ENCODE measurements at regions not wholly inside any gene's neighbourhood (a gene's known extent, or its start where the extent isn't known, plus 50 kb on each side); places are given as distances from the start of the nearest gene placed in this dataset.

DNA sequence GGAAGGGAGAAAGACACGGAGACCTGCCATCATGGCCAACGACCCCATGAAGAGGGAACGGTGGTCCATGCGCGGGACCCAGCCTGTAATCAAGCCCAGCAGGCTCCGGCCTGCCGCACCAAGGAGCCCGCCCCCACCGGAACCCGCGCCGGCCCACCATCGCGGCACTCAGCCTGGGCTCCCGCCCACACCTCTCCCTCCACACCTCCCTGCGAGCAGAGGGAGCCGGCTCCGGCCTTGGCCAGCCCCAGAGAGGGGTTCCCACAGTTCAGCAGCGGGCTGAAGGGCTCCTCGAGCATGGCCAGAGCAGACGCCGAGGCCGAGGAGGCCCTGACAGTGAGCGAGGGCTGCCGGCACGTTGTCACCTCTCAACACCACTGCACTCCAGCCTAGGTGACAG is 1302.8 kb upstream of the CNTN5 start:
- ChIA-PET POLR2A (no interaction called here), CTCF (no interaction called here)
- no peak overlapping the region for H3K27ac Mint-ChIP-seq (ENCODE audit: unreplicated experiment)
- H3K36me3 Mint-ChIP-seq (ENCODE audit: insufficient read depth, unreplicated experiment): no peaks in the 10 kb centered on the region
- Histone ChIP-seq H3K4me1 (peaks cover 15% of the 10 kb centered on the region), H3K36me3 (ENCODE audit: control insufficient read depth, insufficient read depth, low read length) (no peaks in the 10 kb centered on the region), H3K27me3 (replicated peaks; ENCODE audit: control insufficient read depth, insufficient read depth, low read length) (no peaks in the 10 kb centered on the region), H3K9me3 (no peaks in the 10 kb centered on the region), H3K4me3 (ENCODE audit: low read depth, low read length) (no peak overlapping the region)
- H3K9me3 Mint-ChIP-seq (ENCODE audit: unreplicated experiment): no peaks in the 10 kb centered on the region
- TF ChIP-seq CTCF (IDR thresholded peaks at IDR 0.05; ENCODE audit: insufficient read depth in 1 of 2, low read depth in 1 of 2, low read length in 1 of 2, severe bottlenecking in 1 of 2, unreplicated experiment in 1 of 2): no peak
- no peaks in the 10 kb centered on the region for H3K27me3 Mint-ChIP-seq (ENCODE audit: insufficient read depth, unreplicated experiment)
- intact Hi-C loops (cut with micrococcal nuclease; ENCODE audit: unreplicated experiment): no loop called here
- no peak for DNase-seq
- H3K4me3 Mint-ChIP-seq (ENCODE audit: unreplicated experiment): no peak overlapping the region
- peaks cover 19% of the 10 kb centered on the region for H3K4me1 Mint-ChIP-seq (ENCODE audit: low read depth, unreplicated experiment)
- no TSS peak for BruUV-seq (replicated peaks)

- intact Hi-C loops (cut with micrococcal nuclease; ENCODE audit: unreplicated experiment): no loop called here
- Histone ChIP-seq H3K9me3 (0 out of 2 replicates have a peak, but pooled peaks cover 3% of the 10 kb centered on the region), H3K4me1 (peaks cover 15% of the 10 kb centered on the region), H3K4me3 (ENCODE audit: low read depth, low read length) (no peak overlapping the region), H3K27me3 (replicated peaks; ENCODE audit: control insufficient read depth, insufficient read depth, low read length) (no peaks in the 10 kb centered on the region), H3K36me3 (ENCODE audit: control insufficient read depth, insufficient read depth, low read length) (no peaks in the 10 kb centered on the region)
- POLR2A ChIA-PET: no interaction called here
- CTCF ChIA-PET: no interaction called here
- no TSS peak for BruUV-seq (replicated peaks)
- H3K27ac Mint-ChIP-seq (ENCODE audit: unreplicated experiment): peak overlapping the region; percentile 56
- no peaks in the 10 kb centered on the region for H3K36me3 Mint-ChIP-seq (ENCODE audit: insufficient read depth, unreplicated experiment)
- no peak for DNase-seq
- no peak overlapping the region for H3K4me3 Mint-ChIP-seq (ENCODE audit: unreplicated experiment)
- no peaks in the 10 kb centered on the region for H3K27me3 Mint-ChIP-seq (ENCODE audit: insufficient read depth, unreplicated experiment)
- H3K9me3 Mint-ChIP-seq (ENCODE audit: unreplicated experiment): peaks cover 10% of the 10 kb centered on the region
- TF ChIP-seq CTCF (IDR thresholded peaks at IDR 0.05; ENCODE audit: insufficient read depth in 1 of 2, low read depth in 1 of 2, low read length in 1 of 2, severe bottlenecking in 1 of 2, unreplicated experiment in 1 of 2): no peak
- peaks cover 19% of the 10 kb centered on the region for H3K4me1 Mint-ChIP-seq (ENCODE audit: low read depth, unreplicated experiment)
Observed at GRCh38 chr11:97722065-97722464, 1298.7 kb upstream of the CNTN5 start.

DNA sequence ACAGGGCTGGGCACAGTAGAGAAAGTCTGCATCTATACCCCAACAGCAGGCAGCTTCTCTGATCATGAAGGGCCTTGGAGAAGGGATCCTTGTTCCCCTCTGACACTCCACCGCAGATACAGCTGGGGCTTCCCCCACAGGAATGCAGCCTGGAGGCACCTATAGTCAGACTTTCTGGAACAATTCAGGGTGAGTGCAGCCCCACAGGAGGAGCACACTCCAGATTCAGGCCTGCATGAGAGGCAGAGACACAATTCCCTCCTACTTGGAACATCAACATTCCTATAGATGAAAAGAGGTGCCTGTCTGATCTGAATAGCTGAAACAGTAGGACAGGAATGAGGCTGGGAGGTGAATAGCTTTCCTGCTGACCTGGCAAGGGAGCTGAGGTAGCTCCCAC is 1298.0 kb upstream of the CNTN5 start:
- Mint-ChIP-seq H3K4me1 (ENCODE audit: low read depth, unreplicated experiment) (peaks cover 19% of the 10 kb centered on the region), H3K4me3 (ENCODE audit: unreplicated experiment) (no peak overlapping the region), H3K27ac (ENCODE audit: unreplicated experiment) (no peak overlapping the region), H3K27me3 (ENCODE audit: insufficient read depth, unreplicated experiment) (no peaks in the 10 kb centered on the region), H3K9me3 (ENCODE audit: unreplicated experiment) (peaks cover 10% of the 10 kb centered on the region), H3K36me3 (ENCODE audit: insufficient read depth, unreplicated experiment) (no peaks in the 10 kb centered on the region)
- ChIA-PET CTCF (no interaction called here), POLR2A (no interaction called here)
- BruUV-seq (replicated peaks): no TSS peak
- DNase-seq: no peak
- 0 out of 2 replicates have a peak, but pooled peaks cover 3% of the 10 kb centered on the region for H3K9me3 ChIP-seq
- no peak for TF ChIP-seq CTCF (IDR thresholded peaks at IDR 0.05; ENCODE audit: insufficient read depth in 1 of 2, low read depth in 1 of 2, low read length in 1 of 2, severe bottlenecking in 1 of 2, unreplicated experiment in 1 of 2)
- intact Hi-C loops (cut with micrococcal nuclease; ENCODE audit: unreplicated experiment): no loop called here
- H3K27me3 ChIP-seq (replicated peaks; ENCODE audit: control insufficient read depth, insufficient read depth, low read length): no peaks in the 10 kb centered on the region
- peaks cover 15% of the 10 kb centered on the region for H3K4me1 ChIP-seq
- H3K4me3 ChIP-seq (ENCODE audit: low read depth, low read length): no peak overlapping the region
- no peaks in the 10 kb centered on the region for H3K36me3 ChIP-seq (ENCODE audit: control insufficient read depth, insufficient read depth, low read length)
